H9 (cell line): ENCODE measurements at regions not wholly inside any gene's neighbourhood (a gene's known extent, or its start where the extent isn't known, plus 50 kb on each side); places are given as distances from the start of the nearest gene placed in this dataset.

ENCODE experiments used
- DNase-seq: peaks from one replicate; pipeline ENCODE4 v3.0.0-alpha.2; 2017
- H2AFZ ChIP-seq: one replicate; pipeline ENCODE4 v1.6.1; 2013; ENCODE audit warnings: mild to moderate bottlenecking, low read length, control low read depth, moderate library complexity
- H2AK5ac ChIP-seq: 2 replicates; pipeline ENCODE4 v1.6.1; 2013; ENCODE audit warnings: low read length, control low read depth, mixed read lengths; ENCODE audit not compliant: insufficient read length
- H2BK120ac ChIP-seq: one replicate; pipeline ENCODE4 v1.6.1; 2013; ENCODE audit warnings: low read depth, mild to moderate bottlenecking, low read length, control low read depth, inconsistent platforms; ENCODE audit not compliant: poor library complexity, severe bottlenecking
- H2BK12ac ChIP-seq: 2 replicates; pipeline ENCODE4 v1.6.1; 2013; ENCODE audit warnings: low read length, control low read depth, mixed read lengths, low read depth; ENCODE audit not compliant: insufficient read length
- H2BK15ac ChIP-seq: 2 replicates; pipeline ENCODE4 v1.6.1; 2013; ENCODE audit warnings: low read depth, low read length, control low read depth
- H2BK20ac ChIP-seq: one replicate; pipeline ENCODE4 v1.6.1; 2013; ENCODE audit warnings: low read depth, mild to moderate bottlenecking, low read length, control low read depth, inconsistent platforms; ENCODE audit not compliant: poor library complexity, severe bottlenecking
- H2BK5ac ChIP-seq: 2 replicates; pipeline ENCODE4 v1.6.1; 2013; ENCODE audit warnings: low read length, control low read depth, mixed read lengths; ENCODE audit not compliant: insufficient read length
- H3K14ac ChIP-seq: 2 replicates; pipeline ENCODE4 v1.6.1; 2013; ENCODE audit warnings: low read length, control low read depth; ENCODE audit not compliant: insufficient read depth
- H3K18ac ChIP-seq: 2 replicates; pipeline ENCODE4 v1.6.1; 2013; ENCODE audit warnings: low read depth, mild to moderate bottlenecking, mixed read lengths, low read length, control low read depth; ENCODE audit not compliant: insufficient read length
- H3K23ac ChIP-seq: 2 replicates; pipeline ENCODE4 v1.6.1; 2013; ENCODE audit warnings: low read length, control low read depth, mixed read lengths, low read depth; ENCODE audit not compliant: insufficient read length
- H3K23me2 ChIP-seq: 2 replicates; pipeline ENCODE4 v1.6.1; 2013; ENCODE audit warnings: low read depth, mild to moderate bottlenecking, mixed read lengths, low read length, control low read depth; ENCODE audit not compliant: insufficient read length, poor library complexity, severe bottlenecking
- H3K27ac ChIP-seq: 2 replicates; pipeline ENCODE4 v1.5.1; 2013; ENCODE audit warnings: low read length, control low read depth, mixed read lengths, low read depth; ENCODE audit not compliant: insufficient read length
- H3K27me3 ChIP-seq: 2 replicates; pipeline ENCODE4 v1.6.1; 2013; ENCODE audit warnings: low read length, control low read depth, inconsistent platforms; ENCODE audit not compliant: insufficient read depth
- H3K4ac ChIP-seq: 2 replicates; pipeline ENCODE4 v1.6.1; 2013; ENCODE audit warnings: low read depth, mild to moderate bottlenecking, control low read depth, inconsistent platforms, low read length, moderate library complexity
- H3K4me1 ChIP-seq: 2 replicates; pipeline ENCODE4 v1.6.1; 2013; ENCODE audit warnings: low read length, control low read depth, inconsistent platforms; ENCODE audit not compliant: insufficient read depth
- H3K4me2 ChIP-seq: 2 replicates; pipeline ENCODE4 v1.6.1; 2013; ENCODE audit warnings: low read length, control low read depth, mixed read lengths; ENCODE audit not compliant: insufficient read length, insufficient read depth
- H3K56ac ChIP-seq: 2 replicates; pipeline ENCODE4 v1.6.1; 2013; ENCODE audit warnings: low read depth, mild to moderate bottlenecking, mixed read lengths, low read length, control low read depth; ENCODE audit not compliant: insufficient read length
- H3K79me1 ChIP-seq: 2 replicates; pipeline ENCODE4 v1.6.1; 2013; ENCODE audit warnings: low read depth, mild to moderate bottlenecking, moderate library complexity, low read length, control low read depth, inconsistent platforms; ENCODE audit not compliant: insufficient read depth, poor library complexity, severe bottlenecking
- H3K79me2 ChIP-seq: 2 replicates; pipeline ENCODE4 v1.6.1; 2013; ENCODE audit warnings: low read length, control low read depth, inconsistent platforms; ENCODE audit not compliant: insufficient read depth
- H3K9ac ChIP-seq: 2 replicates; pipeline ENCODE4 v1.6.1; 2013; ENCODE audit warnings: low read length, control low read depth, mixed read lengths; ENCODE audit not compliant: insufficient read length; ENCODE audit errors: extremely low read depth
- H3K9me3 ChIP-seq: one replicate; pipeline ENCODE4 v1.6.1; 2013; ENCODE audit warnings: low read depth, low read length, inconsistent platforms; ENCODE audit not compliant: control insufficient read depth
- H3T11ph ChIP-seq: one replicate; pipeline ENCODE4 v1.6.1; 2013; ENCODE audit warnings: mild to moderate bottlenecking, low read length, control low read depth, inconsistent platforms
- H4K20me1 ChIP-seq: one replicate; pipeline ENCODE4 v1.6.1; 2013; ENCODE audit not compliant: control insufficient read depth, insufficient read length, insufficient read depth
- H4K5ac ChIP-seq: 2 replicates; pipeline ENCODE4 v1.6.1; 2013; ENCODE audit warnings: low read depth, mild to moderate bottlenecking, mixed read lengths, low read length, control low read depth; ENCODE audit not compliant: insufficient read length
- H4K8ac ChIP-seq: replicated peaks from 2 replicates; pipeline ENCODE4 v1.6.1; 2013; ENCODE audit warnings: low read length, control low read depth, mixed read lengths, low read depth; ENCODE audit not compliant: insufficient read length
- H4K91ac ChIP-seq: 2 replicates; pipeline ENCODE4 v1.6.1; 2013; ENCODE audit warnings: low read depth, mild to moderate bottlenecking, moderate library complexity, mixed read lengths, low read length, control low read depth; ENCODE audit not compliant: insufficient read length
- H3K27ac Mint-ChIP-seq, 3 experiments: 2 replicates in 2 of 3; 3 replicates in 1 of 3; pipeline ENCODE4 v1.8.0; 2020 to 2021; ENCODE audit warnings: mixed read lengths in 3 of 3, mild to moderate bottlenecking in 1 of 3, moderate library complexity in 1 of 3
- H3K27me3 Mint-ChIP-seq: 2 replicates; pipeline ENCODE4 v1.8.0; 2021; ENCODE audit warnings: low read depth, mild to moderate bottlenecking, moderate library complexity, mixed read lengths
- H3K36me3 Mint-ChIP-seq, 3 experiments: 2 replicates in 2 of 3; 3 replicates in 1 of 3; pipeline ENCODE4 v1.8.0; 2020 to 2021; ENCODE audit warnings: low read depth in 3 of 3, mixed read lengths in 3 of 3; ENCODE audit not compliant: insufficient read depth in 1 of 3
- H3K4me1 Mint-ChIP-seq, 2 experiments: 2 replicates each; pipeline ENCODE4 v1.8.0; 2020; ENCODE audit warnings: mixed read lengths in 2 of 2
- H3K4me3 Mint-ChIP-seq, 2 experiments: 2 replicates in 1 of 2; 3 replicates in 1 of 2; pipeline ENCODE4 v1.8.0; 2020 to 2021; ENCODE audit warnings: mild to moderate bottlenecking in 2 of 2, mixed read lengths in 2 of 2, moderate library complexity in 1 of 2
- H3K9me3 Mint-ChIP-seq, 2 experiments: 2 replicates in 1 of 2; 3 replicates in 1 of 2; pipeline ENCODE4 v1.8.0; 2020; ENCODE audit warnings: mild to moderate bottlenecking in 2 of 2, mixed read lengths in 2 of 2, moderate library complexity in 1 of 2
- WGBS: extraction: QIAGEN DNeasy Blood & Tissue Kit; methylation state at CpG from one replicate; pipeline ENCODE4 v1.1.7; 2013; ENCODE audit warnings: missing lambda C conversion rate, low lambda C conversion rate, mixed read lengths; ENCODE audit not compliant: insufficient read length; ENCODE audit errors: extremely low coverage; 5-methylcytosine and 5-hydroxymethylcytosine counted together
- TF ChIP-seq, protein P1 (sequence below): fragments of 200-600 bp; sonication (generic); conservative IDR thresholded peaks from 3 replicates; pipeline ENCODE4 v1.8.0; 2021; ENCODE audit warnings: antibody characterized with exemption, mild to moderate bottlenecking

DNA sequence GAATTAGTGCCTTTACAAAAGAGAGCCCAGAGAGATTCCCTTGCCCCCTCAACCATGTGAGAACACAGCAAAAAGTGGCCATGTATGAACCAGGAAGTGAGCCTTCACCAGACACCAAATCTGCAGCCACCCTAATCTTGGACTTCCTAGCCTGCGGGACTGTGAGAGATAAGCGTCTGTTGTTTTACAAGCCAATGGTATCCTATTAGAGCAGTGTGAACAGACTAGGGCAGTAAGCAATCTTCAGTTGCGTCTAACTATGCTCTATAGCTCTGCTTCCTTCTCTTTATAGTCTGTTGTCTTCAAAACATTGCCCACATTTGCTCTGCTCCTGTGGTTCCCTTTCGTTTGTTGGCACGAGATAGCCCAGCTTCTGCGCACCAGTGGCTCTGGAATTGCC, 109.5 kb upstream of the FNDC3A start:
- H3K4me1 Mint-ChIP-seq, result no peaks in the 10 kb centered on the region
- WGBS, result no CpG with 5 or more reads among the region's 6 CpGs
- Histone ChIP-seq H3K14ac (no peak overlapping the region), H2BK15ac (no peak overlapping the region), H2AFZ (no peak overlapping the region), H4K8ac (no peak overlapping the region), H2BK5ac (no peak overlapping the region), H3K4me2 (no peak overlapping the region), H3K79me2 (no peaks in the 10 kb centered on the region), H2BK20ac (no peak overlapping the region), H3K23ac (no peak overlapping the region), H3K79me1 (no peaks in the 10 kb centered on the region), H3K27ac (no peak overlapping the region), H3T11ph (no peak overlapping the region), H4K91ac (no peak overlapping the region), H2AK5ac (no peak overlapping the region), H3K9me3 (no peaks in the 10 kb centered on the region), H4K5ac (no peak overlapping the region), H3K18ac (no peak overlapping the region), H3K4me1 (no peaks in the 10 kb centered on the region), H4K20me1 (no peaks in the 10 kb centered on the region), H3K4ac (no peak overlapping the region), H2BK12ac (no peak overlapping the region), H3K56ac (no peak overlapping the region), H3K27me3 (no peaks in the 10 kb centered on the region), H3K23me2 (no peaks in the 10 kb centered on the region), H3K9ac (no peak overlapping the region), H2BK120ac (no peak overlapping the region)
- H3K27ac Mint-ChIP-seq, result no peak overlapping the region
- no peaks in the 10 kb centered on the region for H3K9me3 Mint-ChIP-seq
- no peaks in the 10 kb centered on the region for H3K36me3 Mint-ChIP-seq
- TF ChIP-seq, protein P1, sequence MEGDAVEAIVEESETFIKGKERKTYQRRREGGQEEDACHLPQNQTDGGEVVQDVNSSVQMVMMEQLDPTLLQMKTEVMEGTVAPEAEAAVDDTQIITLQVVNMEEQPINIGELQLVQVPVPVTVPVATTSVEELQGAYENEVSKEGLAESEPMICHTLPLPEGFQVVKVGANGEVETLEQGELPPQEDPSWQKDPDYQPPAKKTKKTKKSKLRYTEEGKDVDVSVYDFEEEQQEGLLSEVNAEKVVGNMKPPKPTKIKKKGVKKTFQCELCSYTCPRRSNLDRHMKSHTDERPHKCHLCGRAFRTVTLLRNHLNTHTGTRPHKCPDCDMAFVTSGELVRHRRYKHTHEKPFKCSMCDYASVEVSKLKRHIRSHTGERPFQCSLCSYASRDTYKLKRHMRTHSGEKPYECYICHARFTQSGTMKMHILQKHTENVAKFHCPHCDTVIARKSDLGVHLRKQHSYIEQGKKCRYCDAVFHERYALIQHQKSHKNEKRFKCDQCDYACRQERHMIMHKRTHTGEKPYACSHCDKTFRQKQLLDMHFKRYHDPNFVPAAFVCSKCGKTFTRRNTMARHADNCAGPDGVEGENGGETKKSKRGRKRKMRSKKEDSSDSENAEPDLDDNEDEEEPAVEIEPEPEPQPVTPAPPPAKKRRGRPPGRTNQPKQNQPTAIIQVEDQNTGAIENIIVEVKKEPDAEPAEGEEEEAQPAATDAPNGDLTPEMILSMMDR, result no peak
- no peak for DNase-seq
- H3K4me3 Mint-ChIP-seq, result no peak overlapping the region
- H3K27me3 Mint-ChIP-seq, result no peaks in the 10 kb centered on the region
